ENCODE measurements at regions not wholly inside any gene's neighbourhood (a gene's known extent, or its start where the extent isn't known, plus 50 kb on each side); places are given as distances from the start of the nearest gene placed in this dataset.
A peak's percentile ranks its signal among the peaks of the same experiment; 100 is the strongest.

- Histone ChIP-seq H3K4me3 (ENCODE audit: severe bottlenecking) (no peak overlapping the region), H3K27me3 (ENCODE audit: insufficient read depth, poor library complexity, severe bottlenecking) (no peaks in the 10 kb centered on the region), H3K36me3 (ENCODE audit: low read depth) (no peaks in the 10 kb centered on the region), H3K4me1 (ENCODE audit: insufficient read depth, poor library complexity, severe bottlenecking) (no peaks in the 10 kb centered on the region), H3K27ac (ENCODE audit: poor library complexity, severe bottlenecking) (no peak overlapping the region), H3K9me3 (ENCODE audit: severe bottlenecking) (no peaks in the 10 kb centered on the region)
- ATAC-seq (ENCODE audit: low read depth), result no peak
- no peak for DNase-seq (ENCODE audit: low spot score)
- TF ChIP-seq CTCF (IDR thresholded peaks at IDR 0.05; ENCODE audit: poor library complexity, severe bottlenecking), result no peak
These were observed 162.0 kb downstream of the SH3BP4 start for GRCh38 chr2:235113854-235114253.

GRCh38 chr2:235114286-235114685, 162.5 kb downstream of the SH3BP4 start:
- DNase-seq (ENCODE audit: low spot score), result no peak
- Histone ChIP-seq H3K9me3 (ENCODE audit: severe bottlenecking) (no peaks in the 10 kb centered on the region), H3K27ac (ENCODE audit: poor library complexity, severe bottlenecking) (no peak overlapping the region), H3K4me3 (ENCODE audit: severe bottlenecking) (no peak overlapping the region), H3K4me1 (ENCODE audit: insufficient read depth, poor library complexity, severe bottlenecking) (no peaks in the 10 kb centered on the region), H3K27me3 (ENCODE audit: insufficient read depth, poor library complexity, severe bottlenecking) (no peaks in the 10 kb centered on the region), H3K36me3 (ENCODE audit: low read depth) (no peaks in the 10 kb centered on the region)
- TF ChIP-seq CTCF (IDR thresholded peaks at IDR 0.05; ENCODE audit: poor library complexity, severe bottlenecking), result no peak
- no peak for ATAC-seq (ENCODE audit: low read depth)

GRCh38 chr2:235115521-235115920, 163.7 kb downstream of the SH3BP4 start:
- Histone ChIP-seq H3K36me3 (ENCODE audit: low read depth) (no peaks in the 10 kb centered on the region), H3K27ac (ENCODE audit: poor library complexity, severe bottlenecking) (no peak overlapping the region), H3K9me3 (ENCODE audit: severe bottlenecking) (no peaks in the 10 kb centered on the region), H3K4me3 (ENCODE audit: severe bottlenecking) (no peak overlapping the region), H3K27me3 (ENCODE audit: insufficient read depth, poor library complexity, severe bottlenecking) (no peaks in the 10 kb centered on the region), H3K4me1 (ENCODE audit: insufficient read depth, poor library complexity, severe bottlenecking) (no peaks in the 10 kb centered on the region)
- DNase-seq (ENCODE audit: low spot score) (no peak), ATAC-seq (ENCODE audit: low read depth) (no peak)
- no peak for TF ChIP-seq CTCF (IDR thresholded peaks at IDR 0.05; ENCODE audit: poor library complexity, severe bottlenecking)

GRCh38 chr2:235116885-235117492, 165.2 kb downstream of the SH3BP4 start:
- Histone ChIP-seq H3K36me3 (ENCODE audit: low read depth) (no peaks in the 10 kb centered on the region), H3K4me3 (ENCODE audit: severe bottlenecking) (no peak overlapping the region), H3K27ac (ENCODE audit: poor library complexity, severe bottlenecking) (no peak overlapping the region), H3K4me1 (ENCODE audit: insufficient read depth, poor library complexity, severe bottlenecking) (no peaks in the 10 kb centered on the region), H3K27me3 (ENCODE audit: insufficient read depth, poor library complexity, severe bottlenecking) (no peaks in the 10 kb centered on the region), H3K9me3 (ENCODE audit: severe bottlenecking) (no peaks in the 10 kb centered on the region)
- TF ChIP-seq CTCF (IDR thresholded peaks at IDR 0.05; ENCODE audit: poor library complexity, severe bottlenecking), result peak; percentile 85
- ATAC-seq (ENCODE audit: low read depth), result no peak
- no peak for DNase-seq (ENCODE audit: low spot score)

- ATAC-seq (ENCODE audit: low read depth) (no peak), DNase-seq (ENCODE audit: low spot score) (no peak)
- Histone ChIP-seq H3K4me1 (ENCODE audit: insufficient read depth, poor library complexity, severe bottlenecking) (no peaks in the 10 kb centered on the region), H3K27ac (ENCODE audit: poor library complexity, severe bottlenecking) (no peak overlapping the region), H3K36me3 (ENCODE audit: low read depth) (no peaks in the 10 kb centered on the region), H3K4me3 (ENCODE audit: severe bottlenecking) (no peak overlapping the region), H3K27me3 (ENCODE audit: insufficient read depth, poor library complexity, severe bottlenecking) (peaks cover 16% of the 10 kb centered on the region), H3K9me3 (ENCODE audit: severe bottlenecking) (no peaks in the 10 kb centered on the region)
- TF ChIP-seq CTCF (IDR thresholded peaks at IDR 0.05; ENCODE audit: poor library complexity, severe bottlenecking), result no peak
These were observed 175.0 kb downstream of the SH3BP4 start for GRCh38 chr2:235126768-235127167.
